Keratinocyte (primary cell): ENCODE measurements at regions not wholly inside any gene's neighbourhood (a gene's known extent, or its start where the extent isn't known, plus 50 kb on each side); places are given as distances from the start of the nearest gene placed in this dataset.
"Not testable (repeated sequence)": the region's sequence is repeated elsewhere in the genome, so short reads cannot be mapped to it uniquely, and the experiment has no call there.

Experiments used
- DNase-seq: peaks from one replicate; pipeline ENCODE4 v3.0.0-alpha.2; 2011; ENCODE audit warnings: low read depth, missing footprints, low spot score
- FAIRE-seq: peaks from 2 replicates; lab custom pipeline; 2011; peaks lifted over from hg19 to GRCh38; lab: Jason Lieb, UNC
- H2AFZ ChIP-seq: 2 replicates; pipeline ENCODE4 v1.6.0; 2012; ENCODE audit warnings: low read length, control low read depth, inconsistent platforms; ENCODE audit not compliant: control insufficient read depth
- H3K27ac ChIP-seq: 2 replicates; pipeline ENCODE4 v1.5.1; 2011; ENCODE audit warnings: low read length; ENCODE audit not compliant: control insufficient read depth, insufficient read depth
- H3K27me3 ChIP-seq: 3 replicates; pipeline ENCODE4 v1.6.0; 2011; ENCODE audit warnings: low read length; ENCODE audit not compliant: control insufficient read depth, insufficient read depth; ENCODE audit errors: extremely low read depth
- H3K36me3 ChIP-seq, 2 experiments: 2 replicates in 1 of 2; 3 replicates in 1 of 2; pipeline ENCODE4 v1.5.1; 2011; ENCODE audit warnings: low read length in 2 of 2, mild to moderate bottlenecking in 1 of 2; ENCODE audit not compliant: control insufficient read depth in 2 of 2, insufficient read depth in 2 of 2; ENCODE audit errors: extremely low read depth in 1 of 2
- H3K4me1 ChIP-seq: 3 replicates; pipeline ENCODE4 v1.5.1; 2011; ENCODE audit warnings: low read length; ENCODE audit not compliant: control insufficient read depth, insufficient read depth; ENCODE audit errors: extremely low read depth
- H3K4me2 ChIP-seq: 3 replicates; pipeline ENCODE4 v1.6.0; 2011; ENCODE audit warnings: low read depth, low read length; ENCODE audit not compliant: control insufficient read depth, insufficient read depth; ENCODE audit errors: extremely low read depth
- H3K4me3 ChIP-seq, 3 experiments: fragments of 200-600 bp in 1 of 3; sonication (generic) in 1 of 3; 2 replicates in 2 of 3; 3 replicates in 1 of 3; pipeline ENCODE4 v1.5.1; 2011 to 2016; ENCODE audit warnings: low read length in 3 of 3, mild to moderate bottlenecking in 3 of 3, control low read depth in 2 of 3, inconsistent platforms in 1 of 3, low read depth in 1 of 3, mixed read lengths in 1 of 3, mixed run types in 1 of 3, moderate library complexity in 1 of 3; ENCODE audit not compliant: control insufficient read depth in 2 of 3, insufficient read depth in 2 of 3; ENCODE audit errors: extremely low read depth in 1 of 3
- H3K79me2 ChIP-seq: 2 replicates; pipeline ENCODE4 v1.6.0; 2012; ENCODE audit warnings: low read length; ENCODE audit not compliant: control insufficient read depth, insufficient read depth
- H3K9ac ChIP-seq: 3 replicates; pipeline ENCODE4 v1.6.0; 2011; ENCODE audit warnings: low read length; ENCODE audit not compliant: control insufficient read depth, insufficient read depth; ENCODE audit errors: extremely low read depth
- H3K9me1 ChIP-seq: 3 replicates; pipeline ENCODE4 v1.6.0; 2011; ENCODE audit warnings: low read length; ENCODE audit not compliant: control insufficient read depth, insufficient read depth; ENCODE audit errors: extremely low read depth
- H3K9me3 ChIP-seq: 2 replicates; pipeline ENCODE4 v1.5.1; 2012; ENCODE audit warnings: low read depth, low read length; ENCODE audit not compliant: control insufficient read depth
- H4K20me1 ChIP-seq: 3 replicates; pipeline ENCODE4 v1.6.0; 2011; ENCODE audit warnings: low read length; ENCODE audit not compliant: control insufficient read depth, insufficient read depth; ENCODE audit errors: extremely low read depth
- EZH2 ChIP-seq: IDR thresholded peaks from one replicate; pipeline ENCODE4 v1.6.1; 2012; ENCODE audit warnings: inconsistent platforms, mild to moderate bottlenecking, low read length, moderate library complexity
- dilution Hi-C: fragments of 300-500 bp; cut with MboI; formaldehyde crosslinking; loops from one replicate; pipeline ENCODE4 v1.7.0; 2020; ENCODE audit warnings: low sequenced_read_pairs; ENCODE audit not compliant: extremely low pct_ligation_motif_present
- TF ChIP-seq, protein P1 (sequence below), 3 experiments: IDR thresholded peaks in 1 of 3; conservative IDR thresholded peaks in 1 of 3; optimal IDR thresholded peaks in 1 of 3; 2 replicates in 2 of 3; 3 replicates in 1 of 3; pipeline versions ENCODE3 to v1.5.1; 2011; ENCODE audit warnings: low read length in 3 of 3, mild to moderate bottlenecking in 3 of 3, moderate library complexity in 2 of 3, control low read depth in 1 of 3, inconsistent platforms in 1 of 3; ENCODE audit not compliant: insufficient read depth in 2 of 3; ENCODE audit errors: extremely low read depth in 1 of 3

- H3K9ac ChIP-seq, H3K79me2 ChIP-seq, H3K4me3 ChIP-seq, H3K4me1 ChIP-seq, H4K20me1 ChIP-seq, H2AFZ ChIP-seq, H3K27ac ChIP-seq, dilution Hi-C loops, H3K27me3 ChIP-seq, H3K36me3 ChIP-seq, H3K9me1 ChIP-seq, H3K4me2 ChIP-seq, H3K9me3 ChIP-seq, DNase-seq: not testable (repeated sequence)
- FAIRE-seq, result peak; percentile 39
These were observed 101.5 kb downstream of the TRIM43 start for GRCh38 chr2:95693071-95693846.

- Histone ChIP-seq H3K27ac (no peak overlapping the region), H3K27me3 (peaks cover 4% of the 10 kb centered on the region), H3K4me3 (no peak overlapping the region), H3K9me1 (no peaks in the 10 kb centered on the region), H3K9ac (no peak overlapping the region), H2AFZ (no peak overlapping the region), H3K4me2 (no peak overlapping the region), H4K20me1 (no peaks in the 10 kb centered on the region), H3K36me3 (no peaks in the 10 kb centered on the region), H3K79me2 (no peaks in the 10 kb centered on the region), H3K4me1 (no peaks in the 10 kb centered on the region), H3K9me3 (no peaks in the 10 kb centered on the region)
- DNase-seq (no peak), FAIRE-seq (no peak)
- no peak for TF ChIP-seq EZH2
- TF ChIP-seq, protein P1, sequence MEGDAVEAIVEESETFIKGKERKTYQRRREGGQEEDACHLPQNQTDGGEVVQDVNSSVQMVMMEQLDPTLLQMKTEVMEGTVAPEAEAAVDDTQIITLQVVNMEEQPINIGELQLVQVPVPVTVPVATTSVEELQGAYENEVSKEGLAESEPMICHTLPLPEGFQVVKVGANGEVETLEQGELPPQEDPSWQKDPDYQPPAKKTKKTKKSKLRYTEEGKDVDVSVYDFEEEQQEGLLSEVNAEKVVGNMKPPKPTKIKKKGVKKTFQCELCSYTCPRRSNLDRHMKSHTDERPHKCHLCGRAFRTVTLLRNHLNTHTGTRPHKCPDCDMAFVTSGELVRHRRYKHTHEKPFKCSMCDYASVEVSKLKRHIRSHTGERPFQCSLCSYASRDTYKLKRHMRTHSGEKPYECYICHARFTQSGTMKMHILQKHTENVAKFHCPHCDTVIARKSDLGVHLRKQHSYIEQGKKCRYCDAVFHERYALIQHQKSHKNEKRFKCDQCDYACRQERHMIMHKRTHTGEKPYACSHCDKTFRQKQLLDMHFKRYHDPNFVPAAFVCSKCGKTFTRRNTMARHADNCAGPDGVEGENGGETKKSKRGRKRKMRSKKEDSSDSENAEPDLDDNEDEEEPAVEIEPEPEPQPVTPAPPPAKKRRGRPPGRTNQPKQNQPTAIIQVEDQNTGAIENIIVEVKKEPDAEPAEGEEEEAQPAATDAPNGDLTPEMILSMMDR (optimal IDR thresholded peaks at IDR 0.05 in 1 of 3, IDR thresholded peaks at IDR 0.05 in 1 of 3, conservative IDR thresholded peaks at IDR 0.05 in 1 of 3; ENCODE audit: extremely low read depth in 1 of 3, insufficient read depth in 2 of 3, low read length in 3 of 3), result no peak
- dilution Hi-C loops, result no loop called here
These were observed 103.8 kb downstream of the TRIM43 start for GRCh38 chr2:95695613-95696012.

DNA sequence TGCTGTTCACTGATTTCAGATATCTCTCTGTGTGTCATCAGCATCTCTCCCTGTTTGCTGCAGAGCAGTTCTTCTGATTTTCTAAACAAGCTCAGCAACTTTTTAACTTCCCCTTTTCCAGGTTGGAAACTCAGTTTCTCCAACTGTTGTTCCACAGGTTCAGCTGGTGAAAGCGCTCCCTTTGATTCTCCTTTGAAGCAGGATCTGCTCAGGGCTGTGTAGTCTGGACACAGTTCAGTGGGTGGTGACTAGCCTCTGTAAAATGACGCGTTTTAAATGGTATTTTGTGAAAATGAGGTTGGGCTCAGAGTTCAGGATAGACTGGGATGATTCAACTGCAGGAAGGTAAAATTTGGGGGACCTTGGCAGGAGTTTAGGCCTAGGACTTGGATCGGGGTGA lies 106.3 kb downstream of the TRIM43 start:
- FAIRE-seq (no peak), DNase-seq (no peak)
- no peaks in the 10 kb centered on the region for H3K9me3 ChIP-seq
- dilution Hi-C loops, result no loop called here
- H3K4me3 ChIP-seq, result no peak overlapping the region
- H3K9me1 ChIP-seq, result no peaks in the 10 kb centered on the region
- peaks cover 4% of the 10 kb centered on the region for H3K27me3 ChIP-seq
- H3K4me2 ChIP-seq, result no peak overlapping the region
- no peak for TF ChIP-seq EZH2
- TF ChIP-seq, protein P1 (optimal IDR thresholded peaks at IDR 0.05 in 1 of 3, IDR thresholded peaks at IDR 0.05 in 1 of 3, conservative IDR thresholded peaks at IDR 0.05 in 1 of 3; ENCODE audit: extremely low read depth in 1 of 3, insufficient read depth in 2 of 3, low read length in 3 of 3), result no peak
- H3K4me1 ChIP-seq, result no peaks in the 10 kb centered on the region
- no peak overlapping the region for H2AFZ ChIP-seq
- H3K27ac ChIP-seq, result no peak overlapping the region
- H3K79me2 ChIP-seq, result no peaks in the 10 kb centered on the region
- H3K36me3 ChIP-seq, result no peaks in the 10 kb centered on the region
- H3K9ac ChIP-seq, result no peak overlapping the region
- H4K20me1 ChIP-seq, result no peaks in the 10 kb centered on the region
